HCT116 (cell line): ENCODE measurements at regions not wholly inside any gene's neighbourhood (a gene's known extent, or its start where the extent isn't known, plus 50 kb on each side); places are given as distances from the start of the nearest gene placed in this dataset.

Source experiments
- ATAC-seq: fragments of 200-7000 bp; cut with Tn5 transposase; 2 replicates; pipeline ENCODE4 v1.9.1; 2020; ENCODE audit warnings: mild to moderate bottlenecking, moderate library complexity
- BruUV-seq: library from RNA; stranded (reverse); fragments of 400-500 nt; replicated peaks from 2 replicates; lab custom pipeline; 2021; lab: Mats Ljungman, UMichigan
- CTCF ChIA-PET: fragments of 300-600 bp; sonication (Branson Sonifier 250); formaldehyde crosslinking; loops from one replicate; lab custom pipeline; 2021; ENCODE audit warnings: antibody characterized with exemption; lab: Charles Lee
- POLR2A ChIA-PET: fragments of 300-600, 350-600 bp; sonication (Branson Sonifier 250); formaldehyde crosslinking; loops from one replicate; lab custom pipeline; 2021; ENCODE audit warnings: antibody characterized with exemption; lab: Charles Lee
- RAD21 ChIA-PET, 2 experiments: fragments of 300-600 bp; sonication (Branson Sonifier 250); formaldehyde crosslinking; loops; one replicate each; lab custom pipeline; 2023; ENCODE audit warnings: low total read pairs in 2 of 2; ENCODE audit not compliant: uncharacterized antibody in 2 of 2, unreplicated experiment in 2 of 2, low non-redundant PET in 1 of 2; lab: Charles Lee
- DNase-seq: peaks from one replicate; pipeline ENCODE4 v3.0.0-alpha.2; 2010; ENCODE audit warnings: low read depth, low spot score
- H2AFZ ChIP-seq: fragments of 200-600 bp; shearing (Covaris generic), sonication (generic); 2 replicates; pipeline ENCODE4 v1.6.1; 2017; ENCODE audit warnings: low read depth, mixed run types, mixed read lengths, antibody characterized with exemption, low read length; ENCODE audit not compliant: poor library complexity, severe bottlenecking
- H3K27ac ChIP-seq: 2 replicates; pipeline ENCODE4 v1.5.1; 2012; ENCODE audit warnings: low read depth, low read length
- H3K27me3 ChIP-seq: fragments of 200-600 bp; sonication (generic); 2 replicates; pipeline ENCODE4 v1.6.1; 2016; ENCODE audit warnings: mixed run types, low read length, mixed read lengths; ENCODE audit not compliant: insufficient read depth
- H3K36me3 ChIP-seq, 2 experiments: fragments of 200-500 bp in 1 of 2; fragments of 200-600 bp in 1 of 2; sonication (Bioruptor generic) in 1 of 2; sonication (generic) in 1 of 2; 2 replicates each; pipeline versions ENCODE4 v1.5.1 to v1.6.1; 2014 to 2016; ENCODE audit warnings: low read length in 2 of 2, inconsistent platforms in 1 of 2, mixed read lengths in 1 of 2, mixed run types in 1 of 2; ENCODE audit not compliant: insufficient read depth in 2 of 2, control insufficient read depth in 1 of 2
- H3K4me1 ChIP-seq, 2 experiments: fragments of 200-600 bp in 1 of 2; sonication (generic) in 1 of 2; 2 replicates each; pipeline versions ENCODE4 v1.5.1 to v1.6.1; 2012 to 2017; ENCODE audit warnings: low read length in 2 of 2, inconsistent platforms in 1 of 2, mild to moderate bottlenecking in 1 of 2, mixed read lengths in 1 of 2, mixed run types in 1 of 2, moderate library complexity in 1 of 2; ENCODE audit not compliant: insufficient read depth in 2 of 2, control insufficient read depth in 1 of 2
- H3K4me2 ChIP-seq: fragments of 200-600 bp; sonication (generic); 2 replicates; pipeline ENCODE4 v1.6.1; 2017; ENCODE audit warnings: mixed run types, low read length, mixed read lengths
- H3K4me3 ChIP-seq, 2 experiments: fragments of 200-600 bp in 1 of 2; sonication (generic) in 1 of 2; replicated peaks in 1 of 2; 2 replicates each; pipeline ENCODE4 v1.5.1; 2011 to 2016; ENCODE audit warnings: low read length in 2 of 2, control low read depth in 1 of 2, low read depth in 1 of 2, mild to moderate bottlenecking in 1 of 2, mixed read lengths in 1 of 2, mixed run types in 1 of 2
- H3K79me2 ChIP-seq: fragments of 200-600 bp; sonication (generic); 2 replicates; pipeline ENCODE4 v1.6.1; 2017; ENCODE audit warnings: mild to moderate bottlenecking, mixed run types, low read length, moderate library complexity, mixed read lengths; ENCODE audit not compliant: insufficient read depth
- H3K9ac ChIP-seq: fragments of 200-600 bp; sonication (generic); 2 replicates; pipeline ENCODE4 v1.6.1; 2016; ENCODE audit warnings: low read length, mixed read lengths
- H3K9me2 ChIP-seq: fragments of 200-600 bp; sonication (generic), shearing (Covaris generic); 2 replicates; pipeline ENCODE4 v1.6.1; 2017; ENCODE audit warnings: mixed run types, mild to moderate bottlenecking, moderate library complexity; ENCODE audit not compliant: insufficient read depth
- H3K9me3 ChIP-seq, 2 experiments: fragments of 200-500 bp in 1 of 2; fragments of 200-600 bp in 1 of 2; sonication (Bioruptor generic) in 1 of 2; sonication (generic) in 1 of 2; 2 replicates each; pipeline ENCODE4 v1.6.1; 2014 to 2017; ENCODE audit warnings: low read length in 2 of 2, mixed read lengths in 2 of 2, inconsistent platforms in 1 of 2, low read depth in 1 of 2, mild to moderate bottlenecking in 1 of 2, mixed run types in 1 of 2, moderate library complexity in 1 of 2; ENCODE audit not compliant: control insufficient read depth in 1 of 2, insufficient read depth in 1 of 2
- H4K20me1 ChIP-seq: fragments of 200-600 bp; sonication (generic), shearing (Covaris generic); 2 replicates; pipeline ENCODE4 v1.6.1; 2017; ENCODE audit warnings: mixed run types, mild to moderate bottlenecking, moderate library complexity; ENCODE audit not compliant: insufficient read depth
- ATF3 ChIP-seq: IDR thresholded peaks from 2 replicates; pipeline ENCODE4 v1.6.1; 2012
- CBX3 ChIP-seq: IDR thresholded peaks from 2 replicates; pipeline ENCODE4 v1.6.1; 2012; ENCODE audit warnings: low read depth
- CEBPB ChIP-seq: IDR thresholded peaks from 2 replicates; pipeline ENCODE4 v1.6.1; 2012; ENCODE audit warnings: low read depth
- CTCF ChIP-seq, 3 experiments: fragments of 200-600 bp in 1 of 3; sonication (generic) in 1 of 3; IDR thresholded peaks in 2 of 3; conservative IDR thresholded peaks in 1 of 3; 2 replicates each; pipeline ENCODE4 v1.5.1; 2012 to 2017; ENCODE audit warnings: low read depth in 2 of 3, low read length in 2 of 3, antibody characterized with exemption in 1 of 3, borderline replicate concordance in 1 of 3, control low read depth in 1 of 3, mild to moderate bottlenecking in 1 of 3, mixed read lengths in 1 of 3, mixed run types in 1 of 3, moderate library complexity in 1 of 3; ENCODE audit not compliant: insufficient read depth in 1 of 3
- EGR1 ChIP-seq: IDR thresholded peaks from 2 replicates; pipeline ENCODE4 v1.6.1; 2012; ENCODE audit warnings: low read depth
- ELF1 ChIP-seq: IDR thresholded peaks from 2 replicates; pipeline ENCODE4 v1.6.1; 2012; ENCODE audit warnings: low read depth, borderline replicate concordance
- EZH2 ChIP-seq: fragments of 200-600 bp; sonication (generic); IDR thresholded peaks from 2 replicates; pipeline ENCODE4 v1.6.1; 2017; ENCODE audit warnings: antibody characterized with exemption, mixed run types
- EZH2phosphoT487 ChIP-seq: fragments of 200-600 bp; IDR thresholded peaks from 2 replicates; pipeline ENCODE4 v1.6.1; 2018; ENCODE audit warnings: antibody characterized with exemption, borderline replicate concordance
- JUND ChIP-seq: IDR thresholded peaks from 2 replicates; pipeline ENCODE4 v1.6.1; 2012
- MAX ChIP-seq: IDR thresholded peaks from 2 replicates; pipeline ENCODE4 v1.6.1; 2012
- POLR2AphosphoS5 ChIP-seq: IDR thresholded peaks from 2 replicates; pipeline ENCODE4 v1.6.1; 2011; ENCODE audit warnings: mild to moderate bottlenecking, low read depth, low read length, moderate library complexity
- RAD21 ChIP-seq: IDR thresholded peaks from 2 replicates; pipeline ENCODE4 v1.6.1; 2012; ENCODE audit warnings: low read depth, mild to moderate bottlenecking
- SRF ChIP-seq: IDR thresholded peaks from 2 replicates; pipeline ENCODE4 v1.6.1; 2012; ENCODE audit warnings: low read depth
- YY1 ChIP-seq: IDR thresholded peaks from 2 replicates; pipeline ENCODE4 v1.6.1; 2011; ENCODE audit warnings: low read length, low read depth, moderate library complexity, mild to moderate bottlenecking; ENCODE audit not compliant: insufficient replicate concordance; ENCODE audit errors: extremely low read depth
- ZBTB33 ChIP-seq: IDR thresholded peaks from 2 replicates; pipeline ENCODE4 v1.6.1; 2011; ENCODE audit warnings: mild to moderate bottlenecking, low read length, moderate library complexity; ENCODE audit not compliant: insufficient replicate concordance; ENCODE audit errors: extremely low read depth
- ZFX ChIP-seq: fragments of 450-650 bp; IDR thresholded peaks from 2 replicates; pipeline ENCODE4 v1.6.1; 2017
- ZNF274 ChIP-seq: fragments of 200-500 bp; sonication (Bioruptor generic); IDR thresholded peaks from 2 replicates; pipeline ENCODE4 v1.6.1; 2014; ENCODE audit warnings: mild to moderate bottlenecking, low read depth, low read length, inconsistent platforms
- intact Hi-C: fragments of 100-400 bp; cut with micrococcal nuclease; formaldehyde crosslinking; loops from 2 replicates; pipeline ENCODE4 v1.10.0; 2022

- H3K4me3 ChIP-seq, result no peak overlapping the region
- H4K20me1 ChIP-seq, result no peaks in the 10 kb centered on the region
- no peak overlapping the region for H3K4me2 ChIP-seq
- BruUV-seq, result no TSS peak
- ChIA-PET POLR2A (no interaction called here), CTCF (no interaction called here), RAD21 (no interaction called here)
- H2AFZ ChIP-seq, result no peak overlapping the region
- H3K9me3 ChIP-seq, result no peaks in the 10 kb centered on the region; a peak in 1 of 4 replicates
- intact Hi-C loops, result no loop called here
- H3K36me3 ChIP-seq, result no peaks in the 10 kb centered on the region
- no peak for DNase-seq
- no peak for TF ChIP-seq ZNF274
- no peak for TF ChIP-seq ZFX
- TF ChIP-seq EGR1, result no peak
- no peak overlapping the region for H3K27ac ChIP-seq
- no peaks in the 10 kb centered on the region for H3K4me1 ChIP-seq
- no peaks in the 10 kb centered on the region for H3K79me2 ChIP-seq
- H3K27me3 ChIP-seq, result no peaks in the 10 kb centered on the region
- H3K9ac ChIP-seq, result no peak overlapping the region
- H3K9me2 ChIP-seq, result no peaks in the 10 kb centered on the region
- no peak for ATAC-seq
Measured at GRCh38 chr21:15405214-15405613, 324.6 kb upstream of the USP25 start.

DNA sequence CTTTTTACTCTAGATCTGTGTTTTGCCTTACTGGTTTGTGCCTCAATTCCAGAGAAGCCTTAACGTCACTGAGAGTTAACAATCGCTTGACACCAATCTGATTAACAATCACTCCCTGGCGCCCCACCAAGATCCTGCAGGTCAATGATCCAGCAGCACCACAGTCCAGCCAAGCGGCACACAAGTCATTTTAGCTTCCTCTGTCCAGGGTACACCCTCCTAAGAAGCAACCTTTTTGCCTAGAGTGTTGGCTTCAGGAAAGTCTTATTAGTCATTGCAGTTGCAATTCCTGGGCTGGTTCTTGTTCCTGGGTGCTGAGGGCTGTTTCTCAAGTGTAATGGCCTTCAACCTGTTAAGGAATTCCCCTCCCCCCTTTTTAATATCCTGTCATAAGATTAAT lies 323.0 kb upstream of the USP25 start:
- no TSS peak for BruUV-seq
- CTCF ChIA-PET, result no interaction called here
- DNase-seq, result no peak
- no peaks in the 10 kb centered on the region for H3K36me3 ChIP-seq
- no peaks in the 10 kb centered on the region; a peak in 1 of 4 replicates for H3K9me3 ChIP-seq
- no peaks in the 10 kb centered on the region for H3K27me3 ChIP-seq
- RAD21 ChIA-PET, result no interaction called here
- H4K20me1 ChIP-seq, result no peaks in the 10 kb centered on the region
- no peaks in the 10 kb centered on the region for H3K4me1 ChIP-seq
- no peak overlapping the region for H3K4me2 ChIP-seq
- H3K27ac ChIP-seq, result no peak overlapping the region
- H3K4me3 ChIP-seq, result no peak overlapping the region
- POLR2A ChIA-PET, result no interaction called here
- ATAC-seq, result no peak
- intact Hi-C loops, result no loop called here
- H2AFZ ChIP-seq, result no peak overlapping the region
- no peaks in the 10 kb centered on the region for H3K9me2 ChIP-seq
- no peak overlapping the region for H3K9ac ChIP-seq
- H3K79me2 ChIP-seq, result no peaks in the 10 kb centered on the region
- TF ChIP-seq MAX, result no peak
- TF ChIP-seq YY1, result no peak
- no peak for TF ChIP-seq ATF3
- TF ChIP-seq CTCF (IDR thresholded peaks at IDR 0.05 in 2 of 3, conservative IDR thresholded peaks at IDR 0.05 in 1 of 3; ENCODE audit: borderline replicate concordance in 1 of 3, insufficient read depth in 1 of 3, low read depth in 2 of 3, low read length in 2 of 3), result no peak
- TF ChIP-seq CBX3, result no peak
- no peak for TF ChIP-seq SRF
- TF ChIP-seq EZH2, result no peak
- TF ChIP-seq ZFX, result no peak
- no peak for TF ChIP-seq CEBPB
- TF ChIP-seq EZH2phosphoT487, result no peak
- TF ChIP-seq ELF1, result no peak
- TF ChIP-seq ZBTB33, result no peak
- TF ChIP-seq RAD21, result no peak
- no peak for TF ChIP-seq POLR2AphosphoS5
- no peak for TF ChIP-seq JUND
- no peak for TF ChIP-seq ZNF274
